GM03348 (cell line): ENCODE measurements at regions not wholly inside any gene's neighbourhood (a gene's known extent, or its start where the extent isn't known, plus 50 kb on each side); places are given as distances from the start of the nearest gene placed in this dataset.
"Not testable (repeated sequence)": the region's sequence is repeated elsewhere in the genome, so short reads cannot be mapped to it uniquely, and the experiment has no call there.

Experiments used
- DNase-seq: peaks from one replicate; pipeline ENCODE4 v3.0.0; 2012; ENCODE audit warnings: low spot score

DNA sequence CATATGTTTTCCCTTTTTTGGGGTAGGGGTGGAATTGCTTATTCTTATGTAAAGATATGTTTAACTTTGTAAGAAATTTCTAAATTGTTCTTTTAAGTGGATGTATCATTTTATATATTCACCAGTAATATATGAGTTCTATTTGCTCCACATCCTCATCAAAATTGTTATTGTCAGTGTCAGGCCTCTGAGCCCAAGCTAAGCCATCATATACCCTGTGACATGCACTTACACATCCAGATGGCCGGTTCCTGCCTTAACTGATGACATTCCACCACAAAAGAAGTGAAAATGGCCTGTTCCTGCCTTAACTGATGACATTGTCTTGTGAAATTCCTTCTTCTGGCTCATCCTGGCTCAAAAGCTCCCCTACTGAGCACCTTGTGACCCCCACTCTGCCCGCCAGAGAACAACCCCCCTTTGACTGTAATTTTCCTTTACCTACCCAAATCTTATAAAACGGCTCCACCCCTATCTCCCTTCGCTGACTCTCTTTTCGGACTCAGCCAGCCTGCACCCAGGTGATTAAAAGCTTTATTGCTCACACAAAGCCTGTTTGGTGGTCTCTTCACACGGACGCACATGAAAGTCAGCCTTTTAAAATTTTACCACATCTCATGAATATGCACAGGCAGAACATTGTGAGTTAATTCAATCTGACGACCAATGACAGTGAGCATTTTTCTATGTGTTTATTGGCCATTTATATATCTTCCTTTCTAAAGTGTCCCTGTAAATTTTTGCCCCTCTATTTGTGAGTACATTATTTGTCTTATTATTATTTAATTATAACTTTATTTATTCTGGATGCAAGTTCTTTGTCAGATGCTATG lies 176.8 kb downstream of the CDC14C start:
- DNase-seq = not testable (repeated sequence)

DNA sequence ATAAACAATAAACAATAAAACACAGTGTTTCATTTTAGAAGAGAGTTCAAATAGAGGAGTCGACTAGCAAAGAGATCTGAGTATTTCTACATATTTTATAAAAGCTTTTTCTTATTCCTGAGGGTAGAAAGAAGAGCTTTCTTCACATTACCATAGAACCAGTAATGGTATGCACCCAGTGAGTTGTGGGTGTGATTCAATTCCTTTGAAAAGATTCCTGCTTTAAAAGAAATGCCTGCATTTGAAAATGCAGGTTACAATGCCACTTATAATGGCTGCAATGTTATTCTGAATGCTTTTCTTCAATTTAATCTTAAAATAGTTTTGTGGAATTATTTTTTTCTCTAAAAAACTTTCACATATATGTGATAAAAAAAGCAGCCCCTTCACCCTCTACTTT lies 178.1 kb downstream of the CDC14C start:
- no peak for DNase-seq

DNA sequence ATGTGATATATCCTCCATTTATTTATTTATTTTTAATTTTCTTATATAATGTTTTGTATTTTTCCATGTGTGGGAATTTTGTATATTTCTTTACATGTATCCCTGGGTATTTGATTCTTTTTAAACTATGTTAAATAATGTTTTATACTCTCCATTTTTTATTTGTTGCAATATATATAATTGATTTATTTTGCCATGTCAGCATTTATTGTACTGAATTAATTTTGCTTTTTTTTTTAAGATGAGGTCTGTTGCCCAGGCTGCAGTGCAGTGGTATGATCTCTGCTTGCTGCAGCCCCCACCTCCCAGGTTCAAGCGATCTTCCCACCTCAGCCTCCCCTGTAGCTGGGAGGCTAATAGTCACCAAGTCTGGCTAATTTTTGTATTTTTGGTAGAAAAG lies 187.4 kb downstream of the CDC14C start:
- DNase-seq = no peak

DNA sequence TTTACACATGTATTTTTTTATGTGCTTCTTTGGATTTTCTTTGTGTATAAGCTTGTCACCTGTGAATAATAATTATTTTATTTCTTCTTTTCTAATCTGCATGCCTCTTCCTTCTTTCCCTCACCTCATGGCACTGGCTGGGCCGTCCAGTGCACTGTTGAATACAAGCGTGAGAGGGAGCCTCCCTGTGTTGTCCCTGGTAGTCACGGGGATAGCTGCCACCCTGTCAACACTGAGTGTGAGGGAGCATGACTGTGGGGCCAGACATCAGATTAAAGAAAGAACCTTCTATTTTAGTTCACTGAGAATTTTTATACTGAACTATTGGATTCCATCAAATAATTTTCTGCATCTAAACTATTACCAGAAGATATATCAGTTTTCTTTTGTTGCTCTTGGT lies 187.9 kb downstream of the CDC14C start:
- no peak for DNase-seq

DNA sequence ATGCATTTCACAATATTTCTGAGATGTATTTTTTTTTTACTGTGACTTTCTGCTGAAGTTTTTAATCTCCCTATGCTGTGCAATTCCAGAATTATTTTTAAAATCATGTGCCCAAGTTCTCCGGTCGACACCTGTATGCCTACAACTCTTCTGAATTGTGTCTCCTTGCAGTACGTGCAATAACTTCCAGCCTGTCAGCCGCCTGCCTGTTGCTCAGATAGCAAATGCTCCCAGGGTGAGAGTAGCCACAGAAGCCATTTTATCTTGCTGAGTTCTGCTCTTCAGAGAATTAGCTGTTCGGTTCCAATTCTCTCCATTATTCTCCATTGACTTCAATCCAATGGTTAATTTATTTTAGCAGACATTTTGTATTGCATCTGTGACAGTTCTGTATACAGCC lies 188.3 kb downstream of the CDC14C start:
- DNase-seq = no peak

DNA sequence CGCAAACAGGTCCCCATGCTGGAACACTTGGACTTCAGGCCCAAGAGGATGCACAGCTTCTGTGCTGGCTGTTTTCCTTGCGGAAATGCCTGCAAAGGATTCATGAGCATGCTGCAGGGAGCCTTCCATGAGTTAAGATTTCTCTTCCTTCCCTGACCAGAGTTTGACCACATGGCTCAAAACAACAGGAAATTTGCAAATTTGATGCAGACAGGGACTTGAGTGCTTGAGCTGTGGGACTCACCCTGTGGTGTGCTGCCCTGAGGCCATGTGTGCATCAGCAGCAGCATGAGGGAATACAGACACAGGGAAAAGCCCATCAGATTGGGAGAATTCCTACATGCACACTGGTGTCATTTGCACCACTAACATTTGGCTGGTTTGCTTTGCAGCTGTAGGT lies 195.4 kb downstream of the CDC14C start:
- DNase-seq = no peak

DNA sequence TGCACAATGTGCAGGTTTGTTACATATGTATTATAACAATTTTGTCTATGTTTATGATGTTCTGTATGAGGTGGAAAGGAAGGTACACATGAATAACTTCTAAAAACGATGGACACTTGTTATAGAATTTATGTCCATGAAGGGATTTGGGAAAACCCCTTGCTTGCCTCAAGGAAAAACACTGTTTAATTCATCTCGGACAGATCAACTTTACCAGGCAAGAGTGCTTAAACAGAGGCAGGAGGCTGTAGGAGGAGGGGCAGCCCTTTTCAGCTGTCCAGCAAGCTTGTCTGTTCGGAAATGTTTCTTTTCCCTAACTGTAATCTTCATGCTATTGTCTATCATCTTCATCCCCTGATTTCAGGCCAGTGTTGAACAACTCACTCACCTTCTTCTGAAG lies 200.9 kb downstream of the CDC14C start:
- no peak for DNase-seq

DNA sequence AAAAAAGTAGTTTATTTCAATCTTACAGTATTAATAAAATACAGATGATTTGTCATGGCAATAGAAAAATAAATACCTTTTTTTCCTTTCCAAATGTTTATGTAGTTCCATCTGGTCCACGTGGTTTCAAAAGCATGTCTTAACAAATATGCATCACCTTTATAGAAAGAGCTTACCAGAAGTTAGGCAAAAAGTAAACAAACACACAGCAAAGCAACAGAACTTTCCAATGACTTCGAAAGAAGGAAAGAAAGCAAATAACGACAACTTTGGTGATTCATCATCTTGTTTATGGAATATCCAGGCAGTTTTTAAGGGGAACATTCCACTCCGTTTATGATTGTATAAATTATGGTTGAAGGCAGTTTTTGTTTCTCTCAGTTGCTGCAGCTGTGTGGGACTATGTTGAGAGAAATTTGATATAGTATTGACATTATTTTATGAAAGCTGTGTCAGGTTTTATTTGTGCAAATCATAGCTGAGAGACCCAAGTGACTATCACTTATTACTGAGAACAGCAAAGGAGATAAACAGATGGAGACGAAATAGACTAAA lies 203.1 kb downstream of the CDC14C start:
- DNase-seq = no peak

DNA sequence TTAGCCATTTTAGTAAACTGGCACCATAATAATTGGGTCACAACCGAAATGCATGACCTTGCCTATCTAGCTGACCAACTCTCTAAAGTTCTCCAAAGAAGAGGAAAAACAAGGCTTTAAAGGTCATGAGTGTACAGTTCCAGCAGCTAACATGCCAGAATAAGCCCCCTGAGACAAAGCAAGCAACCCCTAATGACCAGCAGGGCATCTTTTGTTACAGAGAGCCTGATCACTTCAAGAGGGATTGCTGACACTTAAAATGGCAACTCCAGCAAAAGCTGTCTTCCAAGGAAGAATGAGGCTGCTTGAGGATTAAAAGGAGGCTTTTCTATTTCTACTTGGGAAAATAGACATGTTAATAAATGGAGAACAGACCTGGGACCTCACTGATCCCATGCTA lies 213.6 kb downstream of the CDC14C start:
- no peak for DNase-seq

DNA sequence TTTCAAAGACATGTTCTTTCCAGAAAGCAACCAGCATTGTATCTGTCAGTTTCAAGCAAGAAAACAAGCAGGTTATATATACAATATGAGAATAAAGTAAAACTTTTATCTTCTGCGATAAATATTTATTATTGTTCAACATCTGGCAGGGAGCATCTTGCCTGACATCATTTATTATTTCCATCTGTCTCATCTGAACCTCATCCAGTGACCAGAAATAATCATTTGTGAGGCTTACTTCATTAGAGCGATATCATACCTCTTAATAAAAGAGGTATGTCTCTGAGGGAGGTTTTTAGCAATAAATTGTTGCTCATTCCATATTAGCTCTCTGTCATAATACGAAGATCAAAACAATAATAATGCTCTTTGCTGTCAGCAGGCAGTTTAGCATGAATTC lies 226.1 kb downstream of the CDC14C start:
- DNase-seq = no peak

DNA sequence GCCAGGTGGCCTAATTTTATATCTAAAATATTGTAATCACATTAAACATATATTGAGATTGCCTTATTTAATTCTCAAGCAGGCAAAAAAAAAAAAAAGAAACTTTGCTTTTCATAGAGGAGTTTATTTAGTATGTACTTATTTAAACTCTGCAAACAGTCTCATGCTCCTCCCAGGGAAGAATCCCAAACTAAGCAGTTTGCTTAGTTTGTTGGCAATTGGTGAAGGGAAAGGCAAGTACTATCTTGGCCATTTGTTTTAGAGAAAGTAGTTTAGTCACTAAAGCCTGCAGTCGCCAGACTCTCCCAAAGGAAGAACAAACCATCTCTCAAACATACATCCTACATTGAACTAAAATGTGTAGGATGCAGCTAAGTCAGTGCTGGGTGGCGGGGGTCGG lies 226.8 kb downstream of the CDC14C start:
- DNase-seq = no peak

DNA sequence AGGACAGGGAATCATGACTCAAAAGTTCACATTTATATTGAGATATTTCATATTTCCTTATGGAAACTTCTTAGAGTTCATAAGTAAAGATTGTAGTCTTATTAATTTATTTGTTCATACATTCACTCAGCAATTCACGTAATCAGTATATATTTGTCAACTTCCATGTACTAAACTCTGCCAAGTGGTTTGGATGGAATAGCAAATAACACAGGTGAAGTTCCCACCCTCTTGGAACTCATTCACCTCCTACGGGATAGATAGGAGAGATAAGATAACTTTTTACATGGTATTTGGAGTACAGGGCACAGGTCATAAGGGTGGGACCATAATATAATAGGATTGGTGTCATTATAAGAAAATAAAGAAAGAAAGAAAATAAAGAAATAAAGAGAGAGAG lies 234.0 kb downstream of the CDC14C start:
- DNase-seq = no peak

DNA sequence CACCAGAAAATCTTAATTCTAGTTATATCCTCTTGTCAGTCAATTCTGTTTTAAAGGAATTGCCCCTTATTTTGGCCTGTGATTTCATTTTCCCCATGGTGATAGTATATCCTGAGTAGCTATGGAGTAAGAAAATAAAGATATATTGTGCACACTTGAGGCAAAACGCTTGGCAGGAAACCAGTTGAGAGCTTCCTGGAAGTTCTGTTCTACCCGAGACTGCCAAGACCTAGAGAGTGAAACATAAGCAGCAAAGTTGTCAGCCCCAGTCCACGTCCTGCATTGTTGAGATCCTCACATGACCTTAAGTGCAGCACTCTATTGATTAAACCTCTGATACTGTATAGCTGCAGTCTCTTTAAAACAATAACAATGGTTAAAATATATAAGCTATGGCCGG lies 235.2 kb downstream of the CDC14C start:
- DNase-seq = no peak

DNA sequence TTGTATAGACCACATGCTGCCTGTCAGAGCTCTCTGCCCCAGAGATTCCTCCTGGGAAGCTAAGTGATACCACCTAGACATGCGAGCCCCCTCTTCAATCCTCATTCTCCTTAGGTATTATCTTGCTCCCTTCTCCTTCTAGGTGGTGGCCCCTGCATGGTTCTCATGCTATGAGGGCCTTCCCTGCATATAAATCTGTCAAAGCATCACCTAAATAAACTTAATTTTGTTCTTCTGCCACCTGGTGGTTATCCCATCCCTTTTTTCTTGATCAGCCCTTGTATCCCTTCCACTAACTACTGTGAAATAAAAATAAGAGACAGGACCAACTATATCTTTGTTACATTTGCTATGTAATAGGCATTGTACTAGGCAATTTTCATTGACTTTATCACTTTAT lies 242.1 kb downstream of the CDC14C start:
- DNase-seq = no peak

DNA sequence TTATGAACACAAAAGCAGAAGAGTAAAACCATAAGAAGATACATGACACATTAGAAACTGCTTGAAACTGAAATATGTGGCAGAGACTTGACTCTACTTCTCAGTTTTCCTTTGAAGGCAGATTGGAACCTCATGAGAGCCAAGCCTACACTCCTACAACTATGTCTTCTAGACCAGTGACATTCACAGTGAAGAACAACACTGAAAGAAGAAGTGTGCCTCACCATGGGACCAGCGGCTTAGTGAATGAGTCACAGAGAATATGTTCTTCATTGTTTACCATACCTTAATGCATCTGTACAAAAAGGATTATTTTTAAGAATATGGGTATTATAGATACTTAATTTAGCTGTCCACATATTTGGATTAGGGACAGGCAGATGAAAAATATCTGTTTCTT lies 248.3 kb downstream of the CDC14C start:
- no peak for DNase-seq

DNA sequence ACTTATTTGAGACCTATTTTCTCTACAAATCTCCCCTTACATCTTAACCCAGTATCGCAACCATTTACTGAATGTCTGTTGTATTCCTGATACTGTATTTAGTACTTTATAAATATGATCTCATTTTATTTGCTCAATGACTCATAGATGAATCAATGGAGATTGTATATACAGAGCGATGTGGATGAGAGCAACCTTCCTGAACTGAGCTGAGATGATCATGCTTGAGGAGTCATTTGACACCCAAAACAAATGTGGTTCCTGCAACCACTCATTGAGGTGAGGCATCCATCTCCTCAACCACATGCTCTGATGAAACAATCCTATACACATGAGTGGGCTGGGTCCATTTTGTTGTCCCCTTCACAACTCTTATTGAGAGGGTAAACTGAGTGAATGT lies 250.0 kb downstream of the CDC14C start:
- no peak for DNase-seq

DNA sequence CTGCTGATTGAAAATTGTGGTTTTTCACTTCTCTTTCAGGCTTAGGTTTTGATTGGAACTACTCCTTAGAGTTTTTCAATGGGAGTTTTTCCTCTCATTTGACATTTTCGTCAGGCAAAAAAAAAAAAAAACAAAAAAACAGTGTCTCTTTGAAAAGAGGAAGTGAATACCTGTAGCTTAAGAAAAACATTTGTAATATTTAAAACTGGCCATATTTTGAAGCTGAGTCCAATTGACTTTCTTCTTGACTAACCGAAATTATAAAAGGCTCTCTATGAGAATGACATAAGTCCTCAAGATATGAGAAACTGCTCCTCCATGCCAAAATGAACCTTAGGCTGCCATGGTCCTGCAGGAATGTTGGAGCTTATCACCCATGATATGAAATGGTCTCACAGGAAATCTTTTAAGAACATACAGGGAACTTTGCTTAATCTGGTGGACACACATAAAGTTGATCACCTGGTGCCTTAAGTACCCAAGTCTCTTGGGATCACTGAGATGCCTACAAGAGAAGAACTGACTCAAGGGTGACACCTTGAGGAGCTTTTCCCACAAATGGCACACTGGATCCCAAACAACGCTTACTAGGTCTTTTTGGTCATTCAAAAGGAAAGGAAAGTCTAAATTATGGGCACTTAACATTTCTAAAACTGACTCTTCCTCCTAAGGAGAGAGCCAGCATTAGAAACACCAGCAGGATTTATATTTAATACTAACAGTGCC lies 263.4 kb downstream of the CDC14C start:
- no peak for DNase-seq

DNA sequence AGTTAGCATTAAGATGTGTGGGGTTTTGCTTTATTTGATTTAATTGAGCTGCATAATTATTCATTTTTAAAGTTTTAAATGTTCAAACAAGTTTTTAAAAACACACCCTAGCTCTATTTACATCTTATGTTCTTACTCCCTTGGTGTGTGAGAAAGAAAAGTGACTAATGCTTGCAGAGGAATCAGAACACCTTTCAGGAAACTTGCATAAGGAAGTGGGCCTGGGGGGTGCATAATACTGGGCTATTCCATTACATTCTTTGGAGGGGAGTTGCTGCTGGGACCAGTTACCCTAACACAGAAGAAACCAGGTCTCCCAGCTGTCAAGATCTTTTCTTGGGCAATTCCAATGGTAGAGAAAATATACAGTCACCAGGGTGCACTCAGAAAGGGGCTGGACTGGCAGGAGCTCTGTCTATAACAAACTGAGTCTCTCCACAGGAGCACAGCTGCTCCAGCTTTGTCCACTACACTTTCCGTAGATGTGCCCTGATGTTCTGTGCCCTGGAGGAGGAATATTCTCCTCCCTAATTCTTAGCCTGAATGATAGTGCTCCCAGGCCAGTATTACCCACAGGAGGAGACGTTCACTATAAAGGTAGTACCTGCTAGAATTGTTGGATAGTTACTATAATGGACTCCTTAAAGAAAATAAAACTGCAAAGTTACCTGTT lies 304.2 kb downstream of the CDC14C start:
- DNase-seq = no peak

DNA sequence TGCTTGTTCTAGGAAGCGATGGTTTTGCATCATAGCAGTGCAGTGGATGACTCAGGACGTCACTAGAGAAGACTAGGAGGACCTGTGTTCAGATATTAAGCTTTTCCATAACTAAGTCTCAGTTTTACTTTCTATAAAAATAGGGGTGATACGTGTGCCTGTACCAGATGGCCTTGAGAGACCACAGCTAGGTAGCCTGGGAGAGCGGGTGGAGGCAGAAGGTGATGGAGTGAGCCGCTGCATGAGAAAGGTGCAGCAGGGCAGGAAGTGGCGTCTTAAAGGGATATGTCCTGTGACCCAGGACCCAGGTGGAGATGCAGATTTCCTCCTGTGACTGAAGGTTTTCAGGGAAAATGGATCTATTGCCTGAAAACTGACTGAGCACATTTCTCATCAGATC lies 304.9 kb downstream of the CDC14C start:
- DNase-seq = no peak

DNA sequence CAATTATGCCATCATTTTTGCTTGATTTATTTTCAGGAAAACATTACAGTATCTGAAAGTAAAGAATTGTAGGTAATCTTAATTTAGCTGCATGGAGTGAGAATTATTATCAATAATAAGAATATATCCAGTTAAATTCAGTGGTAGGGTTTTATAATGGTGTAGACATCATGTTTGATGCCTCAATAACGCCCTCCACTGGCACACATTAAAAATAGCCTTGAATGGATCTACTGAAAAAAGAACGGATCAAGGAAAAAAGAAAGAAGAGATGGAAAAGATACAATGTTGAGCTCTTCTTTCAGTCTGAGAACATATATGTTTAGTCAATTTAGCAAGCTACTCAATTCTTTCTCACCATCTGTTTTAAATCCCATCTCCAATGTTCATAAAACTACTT lies 319.2 kb downstream of the CDC14C start:
- no peak for DNase-seq

DNA sequence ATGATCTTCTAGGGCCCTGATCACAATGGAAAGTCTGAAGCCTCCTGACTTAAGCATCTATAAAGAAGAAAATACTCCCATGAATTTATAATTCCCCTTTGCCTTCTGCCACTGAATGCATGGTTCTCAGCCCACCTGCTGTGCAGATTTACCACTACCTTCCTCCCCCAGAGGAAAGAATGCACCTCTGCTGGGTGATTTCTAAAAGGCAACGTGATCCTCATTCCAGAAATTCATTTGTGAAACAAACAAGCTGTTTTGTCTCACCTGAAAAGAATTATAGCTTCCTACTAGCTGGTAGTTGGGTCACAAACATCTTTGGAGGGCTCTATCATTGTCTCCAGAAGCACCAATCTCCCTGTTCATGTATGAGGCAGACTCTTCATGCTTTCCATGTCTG lies 320.2 kb downstream of the CDC14C start:
- DNase-seq = no peak

DNA sequence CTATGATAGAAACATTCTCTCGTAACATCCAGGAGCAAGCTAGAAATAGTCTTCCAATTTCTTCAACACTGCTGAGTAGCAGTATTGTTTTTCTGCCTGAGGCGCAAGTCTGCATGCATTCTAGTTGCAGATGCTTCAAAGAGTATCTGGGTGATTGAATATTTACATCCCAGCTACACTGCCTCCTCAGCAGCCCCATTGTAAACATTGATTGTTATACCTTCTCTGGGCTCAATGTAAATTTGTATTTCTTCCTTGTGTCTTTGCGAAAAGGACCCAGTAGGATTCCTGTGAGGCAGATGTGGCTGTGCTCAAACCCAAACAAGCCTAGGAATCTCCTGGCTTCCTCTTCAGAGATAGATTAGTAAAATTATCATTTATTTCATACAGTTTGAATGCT lies 320.7 kb downstream of the CDC14C start:
- no peak for DNase-seq

DNA sequence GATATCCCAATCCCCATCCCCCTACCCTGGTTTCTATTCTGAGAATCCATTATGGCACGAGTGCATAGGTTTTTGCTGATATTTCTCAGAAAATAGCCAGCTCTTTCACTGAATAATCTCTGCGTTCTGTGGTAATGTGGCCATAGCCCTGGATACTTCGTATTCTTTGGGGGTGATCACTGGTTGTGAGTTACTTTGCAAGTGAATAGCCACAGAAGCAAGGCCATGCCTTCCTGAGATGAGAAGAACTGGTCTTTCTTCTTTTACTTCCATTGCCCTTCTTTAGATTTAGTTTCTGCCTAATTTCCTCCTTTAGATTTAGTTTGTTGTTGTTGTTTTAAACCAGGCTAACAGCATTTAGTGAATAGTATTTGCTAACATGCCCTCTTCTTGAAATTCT lies 323.4 kb downstream of the CDC14C start:
- DNase-seq = no peak
